HG03108 (cell line): ENCODE measurements at regions not wholly inside any gene's neighbourhood (a gene's known extent, or its start where the extent isn't known, plus 50 kb on each side); places are given as distances from the start of the nearest gene placed in this dataset.

ENCODE experiments used
- ATAC-seq: cut with Tn5 transposase; IDR thresholded peaks from one replicate; pipeline ENCODE4 v1.9.1; 2021; ENCODE audit warnings: moderate library complexity; ENCODE audit not compliant: unreplicated experiment

DNA sequence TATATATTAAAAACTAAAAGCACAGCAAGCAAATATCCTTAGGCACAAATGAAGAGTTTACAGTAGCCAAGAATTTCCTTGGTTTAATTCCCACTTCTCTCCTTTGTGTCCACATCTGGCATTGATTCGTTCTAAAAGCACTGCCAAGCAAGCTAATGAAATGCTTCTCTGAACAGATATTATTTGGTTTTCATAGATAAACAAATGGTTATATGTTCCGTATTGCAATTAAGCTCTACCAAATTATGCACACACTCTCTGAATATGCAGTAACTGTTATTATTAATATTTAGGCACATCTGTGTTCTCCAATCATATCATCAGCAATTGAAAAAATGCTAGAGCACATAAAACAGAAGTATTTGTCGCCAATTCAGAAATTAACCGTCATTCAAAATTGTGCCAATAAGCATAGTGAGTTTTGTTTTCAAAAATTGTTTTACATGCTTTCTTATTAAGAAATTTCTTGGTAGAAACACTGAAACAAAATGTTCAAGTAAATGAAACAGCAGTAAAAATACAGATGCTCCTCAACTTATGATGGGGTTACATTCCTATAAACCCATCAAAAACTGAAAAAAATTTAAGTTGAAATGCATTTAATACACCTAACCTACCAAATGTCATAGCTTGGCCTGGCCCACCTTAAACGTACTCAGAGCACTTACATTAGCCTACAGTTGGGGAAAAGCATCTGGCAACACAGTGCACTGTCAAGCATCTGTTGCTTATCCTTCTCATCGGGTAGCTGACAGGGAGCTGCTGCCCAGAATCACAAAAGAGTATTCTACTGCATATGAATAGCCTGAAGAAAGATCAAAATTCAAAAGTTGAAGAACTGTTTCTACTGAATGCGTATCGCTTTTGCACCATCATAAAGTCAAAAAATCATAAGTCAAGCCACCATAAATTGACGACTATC lies 2134.7 kb downstream of the PCDH9 start:
- no peak for ATAC-seq

DNA sequence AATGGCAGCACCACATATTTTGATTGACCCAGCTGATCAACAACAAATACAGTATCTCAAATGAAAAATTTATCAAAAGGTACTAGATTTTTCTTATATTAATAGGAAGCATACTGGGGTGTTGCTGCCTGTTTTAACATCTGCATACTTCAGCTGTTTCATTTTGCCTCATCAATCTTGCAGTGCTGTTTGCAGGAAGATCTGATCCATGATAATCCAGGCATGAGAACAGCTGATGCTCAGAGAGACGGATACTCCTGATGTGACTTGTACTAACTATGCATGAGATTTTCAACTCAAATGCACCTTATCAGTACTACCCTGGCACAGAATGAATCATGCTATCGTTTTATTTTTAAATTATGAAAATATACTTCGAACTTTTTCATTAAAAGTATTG lies 2136.8 kb downstream of the PCDH9 start:
- ATAC-seq, result no peak

DNA sequence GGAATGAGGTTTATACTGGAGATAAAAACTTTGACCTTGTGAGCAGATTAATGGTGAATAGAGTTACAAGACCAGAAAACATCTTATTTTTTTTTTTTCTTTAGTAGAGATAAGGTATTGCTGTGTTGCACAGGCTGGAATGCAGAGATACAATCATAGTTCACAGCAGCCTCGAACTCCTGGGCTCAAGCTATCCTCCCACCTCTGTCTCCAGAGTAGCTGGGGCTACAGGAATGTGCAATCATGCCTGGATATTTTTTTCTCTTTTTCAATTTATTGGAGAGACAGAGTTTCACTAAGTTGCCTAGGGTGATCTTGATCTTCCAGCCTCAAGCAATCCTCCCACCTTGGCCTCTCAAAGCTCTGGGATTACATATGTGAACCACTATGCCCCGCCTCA lies 2139.1 kb downstream of the PCDH9 start:
- ATAC-seq, result no peak

DNA sequence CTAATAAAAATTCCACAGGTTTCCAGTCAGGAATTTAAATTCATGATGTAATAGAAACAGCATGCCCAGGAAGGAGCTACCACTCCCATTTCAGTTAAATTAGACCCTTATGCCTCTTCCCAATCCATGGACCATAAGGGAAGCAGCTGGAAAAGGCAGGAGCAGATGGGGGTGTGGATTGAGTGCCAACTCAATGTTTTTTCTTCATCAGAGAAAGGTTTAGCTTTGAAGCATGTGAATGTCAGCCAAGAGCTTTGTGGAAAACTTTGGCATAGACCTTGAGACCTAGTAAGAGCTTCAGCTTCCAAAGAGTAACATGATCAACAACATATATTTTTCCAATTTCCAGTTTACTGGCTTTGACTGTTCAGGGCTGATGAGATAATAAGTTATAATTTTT lies 2139.9 kb downstream of the PCDH9 start:
- no peak for ATAC-seq

DNA sequence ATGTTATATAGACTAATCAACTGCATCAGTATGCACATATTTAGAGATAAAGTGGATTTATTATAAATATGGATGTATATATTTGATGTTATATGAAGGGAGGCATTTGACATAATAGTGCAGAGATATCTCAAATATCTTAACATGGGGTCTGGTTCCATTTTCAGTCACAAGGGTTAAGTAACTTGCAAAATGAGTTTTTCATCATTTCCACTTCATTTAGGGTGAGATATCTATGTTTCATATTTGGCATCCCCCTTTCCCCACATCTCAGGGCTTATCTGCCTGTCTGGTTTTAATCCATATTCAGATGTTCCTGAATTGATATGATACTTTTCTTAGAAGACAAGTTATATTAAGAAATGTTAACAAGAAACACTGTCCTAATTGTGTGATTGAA lies 2141.2 kb downstream of the PCDH9 start:
- ATAC-seq, result no peak

DNA sequence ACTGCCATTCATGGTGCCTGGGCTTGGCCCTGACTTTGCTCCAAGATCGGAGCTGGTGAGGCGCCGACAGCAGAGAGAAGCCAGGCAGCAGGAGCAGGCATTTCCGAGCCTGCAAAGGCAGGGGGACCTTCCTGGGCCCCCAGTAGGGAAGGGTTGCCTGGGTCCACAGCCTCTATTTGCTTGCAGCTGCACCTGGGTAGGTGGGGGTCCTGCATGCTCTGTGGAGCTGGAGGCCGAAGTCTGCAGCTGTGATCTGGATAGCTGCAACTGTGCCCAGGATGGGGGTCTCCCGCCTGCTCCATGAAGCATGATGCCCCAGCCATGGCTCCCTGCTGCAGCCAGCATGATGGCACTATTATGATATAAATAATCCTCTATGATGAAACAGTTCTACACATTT lies 2144.2 kb downstream of the PCDH9 start:
- no peak for ATAC-seq

DNA sequence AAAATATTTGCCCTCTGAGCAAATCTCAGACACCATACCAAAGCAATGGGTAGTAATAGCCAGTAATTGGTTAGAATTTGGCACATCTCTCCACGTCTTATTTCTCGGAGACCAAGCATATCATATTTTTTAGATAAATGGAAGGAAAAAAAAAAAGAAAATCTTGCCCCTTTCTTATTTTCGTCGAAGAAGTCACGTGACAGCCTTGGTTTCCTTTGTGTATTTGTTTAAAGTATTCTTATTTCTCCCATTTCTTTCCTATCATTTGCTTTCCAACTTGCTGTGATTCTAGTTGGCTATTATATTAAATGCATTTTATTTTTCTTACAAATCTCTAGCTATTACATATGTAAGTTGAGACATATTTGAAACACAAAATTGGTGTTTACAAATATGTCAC lies 2155.9 kb downstream of the PCDH9 start:
- no peak for ATAC-seq

DNA sequence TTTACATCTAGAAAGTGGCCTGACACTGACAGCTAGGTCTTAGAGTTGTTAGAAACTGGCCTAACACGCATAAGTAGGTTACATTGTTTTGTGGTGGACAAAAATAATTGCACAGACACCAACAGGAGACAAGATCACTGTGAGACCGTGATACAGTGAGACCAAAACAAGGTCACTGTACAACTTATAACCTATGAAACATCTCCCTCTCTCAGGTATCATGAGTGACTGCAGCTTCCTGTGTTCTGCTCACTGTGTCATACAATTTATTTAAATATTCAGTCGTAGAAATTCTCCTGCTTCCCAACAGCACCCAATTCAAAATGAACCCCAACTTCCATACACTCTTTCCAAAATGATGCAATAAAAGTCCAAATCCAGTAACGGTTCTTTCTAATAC lies 2165.2 kb downstream of the PCDH9 start:
- no peak for ATAC-seq

DNA sequence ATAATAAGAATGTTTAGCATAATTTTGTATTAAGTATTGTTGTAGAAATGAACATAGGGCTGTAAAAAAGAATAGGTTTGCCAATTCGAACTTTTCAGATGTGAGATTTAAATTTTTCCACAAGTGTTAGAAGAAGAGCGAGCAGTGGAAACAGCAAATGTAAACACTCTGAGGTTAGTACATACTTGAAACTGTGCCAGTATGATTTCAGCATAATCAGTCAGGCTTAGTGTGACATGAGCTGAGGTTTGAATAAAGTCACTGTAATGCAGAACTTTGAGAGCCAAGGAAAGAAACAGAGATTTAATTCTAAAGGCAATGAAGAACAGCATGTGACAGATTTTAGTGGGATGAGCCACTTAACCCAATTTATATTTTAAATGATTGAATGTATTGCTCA lies 2166.4 kb downstream of the PCDH9 start:
- ATAC-seq, result no peak

DNA sequence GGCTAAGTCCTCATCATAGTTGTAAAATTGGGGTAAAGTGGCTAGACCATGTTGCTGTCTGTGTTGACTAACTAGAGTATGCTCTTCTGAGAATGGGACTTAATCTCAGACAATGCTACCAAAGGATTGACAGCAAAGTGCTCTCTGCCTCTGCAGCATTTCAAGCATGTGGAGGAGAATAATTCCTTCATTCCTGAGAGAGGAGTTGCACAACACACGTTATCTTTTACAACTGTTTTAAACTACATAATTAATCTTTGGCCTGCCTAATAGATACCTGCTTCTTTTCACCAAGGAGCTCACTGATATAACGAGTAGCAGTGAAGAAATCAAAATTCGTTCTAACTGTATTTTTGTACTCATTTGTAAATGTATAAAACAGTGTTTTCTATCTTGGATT lies 2172.2 kb downstream of the PCDH9 start:
- ATAC-seq, result no peak

DNA sequence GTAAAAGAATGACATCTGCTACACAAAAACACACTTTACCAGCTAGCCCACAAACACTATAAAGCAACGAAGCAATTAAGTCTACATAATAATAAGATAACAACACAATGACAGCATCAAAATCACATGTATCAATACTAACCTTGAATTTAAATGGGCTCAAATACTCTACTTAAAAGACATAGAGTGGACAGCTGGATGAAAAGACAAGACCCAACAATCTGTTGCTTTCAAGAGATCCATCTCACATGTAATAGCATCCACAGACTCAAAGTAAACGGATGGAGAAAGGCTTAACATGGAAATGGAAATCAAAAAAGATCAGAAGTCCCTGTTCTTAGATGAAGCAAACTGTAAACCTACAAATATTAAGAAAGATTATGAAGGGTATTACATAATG lies 2175.9 kb downstream of the PCDH9 start:
- ATAC-seq, result no peak

DNA sequence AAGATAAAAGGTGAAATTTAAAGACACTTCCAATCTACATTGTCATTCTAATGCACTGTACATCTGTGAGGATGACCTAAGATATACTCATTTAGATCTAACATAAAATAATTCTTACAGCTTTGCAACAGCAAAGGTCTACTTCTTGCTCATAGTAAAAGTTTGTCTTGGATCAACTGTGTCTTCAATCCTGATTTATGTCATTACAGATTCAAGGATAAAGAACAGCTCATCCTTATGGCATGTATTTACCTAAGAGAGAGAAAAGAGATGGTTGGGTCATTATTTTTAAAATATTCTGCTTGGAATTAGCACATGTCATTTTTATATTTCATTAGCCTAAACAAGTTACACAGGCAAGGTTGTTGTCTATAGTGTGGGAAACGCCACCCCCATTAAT lies 2193.1 kb downstream of the PCDH9 start:
- no peak for ATAC-seq

DNA sequence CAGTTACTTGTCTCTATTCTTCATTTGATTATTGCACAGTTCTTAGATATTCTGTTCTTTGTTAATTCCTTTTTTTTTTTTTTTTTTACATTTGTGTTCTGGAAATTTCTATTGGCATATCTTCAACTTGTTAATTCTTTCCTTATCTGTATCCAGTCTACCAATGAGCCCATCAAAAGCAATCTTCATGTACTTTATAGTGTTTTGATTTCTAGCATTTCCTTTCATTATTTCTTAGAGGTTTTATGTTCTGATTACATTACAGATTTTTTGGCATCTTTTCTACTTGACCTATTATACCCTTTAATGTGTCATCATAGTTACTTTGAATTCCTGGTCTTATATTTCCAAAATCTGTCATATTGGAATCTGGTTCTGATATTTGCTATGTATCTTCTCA lies 2194.8 kb downstream of the PCDH9 start:
- no peak for ATAC-seq

DNA sequence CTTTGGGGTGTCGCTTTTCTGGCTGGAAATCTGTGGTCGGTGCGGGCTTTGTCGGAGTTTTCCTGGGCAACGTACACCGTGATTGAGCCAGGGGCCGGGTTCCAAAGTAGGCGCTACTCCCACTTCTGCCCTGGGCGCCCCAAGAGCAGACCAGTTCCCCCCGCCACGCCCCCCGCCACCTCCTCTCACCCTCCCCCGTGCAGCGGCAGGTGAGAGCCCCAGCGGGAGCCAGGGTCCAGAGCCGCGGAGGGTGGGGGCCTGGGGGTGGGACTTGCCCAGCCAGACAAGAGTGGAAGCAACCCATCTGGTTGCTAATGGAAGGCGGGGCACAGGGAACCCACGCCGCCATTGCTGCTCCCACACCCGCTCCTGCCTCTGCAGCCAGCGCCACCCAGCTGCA lies 2195.9 kb downstream of the PCDH9 start:
- no peak for ATAC-seq

DNA sequence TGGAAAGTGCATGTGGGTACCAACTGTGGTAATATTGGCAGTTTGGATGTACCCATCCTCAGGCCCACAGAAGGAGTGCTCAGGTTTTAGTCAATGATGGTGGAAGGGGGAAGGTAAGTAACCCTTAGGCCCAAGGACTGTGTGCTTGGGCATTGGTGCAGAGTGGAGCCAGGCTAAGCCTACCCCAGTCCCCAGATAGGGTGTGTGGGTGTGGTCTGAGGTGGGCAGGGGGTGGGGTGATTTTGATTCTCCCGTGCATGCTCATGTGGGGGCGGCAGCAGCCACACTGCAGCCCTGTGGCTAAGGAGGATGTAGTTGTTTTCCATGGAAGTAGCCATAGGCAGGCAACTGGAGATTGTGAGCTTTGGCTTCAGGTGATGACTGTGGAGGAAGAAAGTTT lies 2197.3 kb downstream of the PCDH9 start:
- ATAC-seq, result no peak

DNA sequence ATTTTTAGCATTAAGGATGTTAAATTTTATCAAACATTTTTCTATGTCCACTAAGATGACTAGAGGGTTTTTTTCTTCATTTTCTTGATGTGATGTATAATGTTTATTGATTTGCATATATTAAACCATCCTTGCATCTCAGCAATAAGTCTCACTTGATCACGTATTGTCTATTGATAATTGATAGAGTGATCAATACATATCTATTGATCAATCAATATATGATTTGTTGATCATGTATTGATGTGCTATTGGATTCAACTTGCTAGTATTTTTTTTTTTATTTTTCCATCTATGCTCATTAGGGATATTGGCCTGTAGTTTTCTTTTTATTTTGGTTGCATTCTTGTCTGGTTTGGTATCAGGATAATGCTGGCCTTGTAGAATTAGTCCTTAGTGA lies 2202.0 kb downstream of the PCDH9 start:
- no peak for ATAC-seq

DNA sequence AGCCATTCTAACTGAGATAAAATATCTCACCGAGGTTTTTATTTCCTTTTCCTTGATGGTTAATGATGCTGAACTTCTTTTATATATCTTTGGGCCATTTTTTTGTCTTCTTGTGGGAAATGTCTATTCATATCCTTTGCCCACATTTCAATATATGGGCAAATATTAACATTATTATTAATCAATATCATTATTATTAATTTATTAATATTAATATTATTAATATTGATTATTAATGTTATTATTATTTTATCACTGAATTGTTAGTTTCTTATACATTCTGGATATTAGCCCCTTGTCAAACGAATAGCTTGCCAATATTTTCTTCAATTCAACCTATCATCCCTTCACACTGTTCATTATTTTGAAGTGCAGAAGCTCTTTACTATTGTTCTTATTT lies 2203.6 kb downstream of the PCDH9 start:
- no peak for ATAC-seq

DNA sequence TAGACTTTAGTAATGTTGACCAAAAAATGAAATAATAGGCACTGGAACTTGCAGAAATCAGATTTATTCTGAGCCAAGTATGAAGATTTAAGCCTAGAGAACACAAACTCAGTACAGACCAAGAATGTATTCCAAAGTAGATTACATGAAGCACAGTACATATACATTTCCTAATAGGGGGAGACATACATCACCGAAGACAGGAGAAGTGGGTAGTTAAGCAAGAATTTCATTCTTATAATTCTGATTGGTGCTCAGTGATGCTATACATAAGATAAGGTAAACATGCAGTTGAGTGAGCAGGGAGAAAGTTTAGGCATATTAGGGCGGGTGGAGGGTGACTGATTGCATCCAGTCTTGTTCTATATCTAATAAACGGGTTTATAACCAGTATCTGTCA lies 2218.8 kb downstream of the PCDH9 start:
- ATAC-seq, result no peak

DNA sequence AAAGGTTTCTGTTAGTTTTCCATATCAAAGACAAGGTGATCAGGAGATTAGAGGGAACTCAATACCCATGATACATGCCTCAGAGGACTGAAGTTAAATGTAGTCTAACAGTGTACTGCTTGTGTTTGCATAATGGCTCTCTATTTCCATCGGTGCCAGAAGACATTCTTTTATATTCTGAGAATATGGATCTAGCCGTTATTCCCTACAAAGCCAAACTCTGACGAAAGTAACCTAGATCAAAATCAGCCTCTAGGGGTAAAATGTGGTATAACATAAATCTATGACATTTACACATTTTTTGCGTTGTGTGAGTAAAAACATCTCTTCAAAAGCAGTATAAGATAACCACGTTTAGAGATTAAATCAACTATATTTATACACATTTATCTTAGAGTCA lies 2232.7 kb downstream of the PCDH9 start:
- no peak for ATAC-seq

DNA sequence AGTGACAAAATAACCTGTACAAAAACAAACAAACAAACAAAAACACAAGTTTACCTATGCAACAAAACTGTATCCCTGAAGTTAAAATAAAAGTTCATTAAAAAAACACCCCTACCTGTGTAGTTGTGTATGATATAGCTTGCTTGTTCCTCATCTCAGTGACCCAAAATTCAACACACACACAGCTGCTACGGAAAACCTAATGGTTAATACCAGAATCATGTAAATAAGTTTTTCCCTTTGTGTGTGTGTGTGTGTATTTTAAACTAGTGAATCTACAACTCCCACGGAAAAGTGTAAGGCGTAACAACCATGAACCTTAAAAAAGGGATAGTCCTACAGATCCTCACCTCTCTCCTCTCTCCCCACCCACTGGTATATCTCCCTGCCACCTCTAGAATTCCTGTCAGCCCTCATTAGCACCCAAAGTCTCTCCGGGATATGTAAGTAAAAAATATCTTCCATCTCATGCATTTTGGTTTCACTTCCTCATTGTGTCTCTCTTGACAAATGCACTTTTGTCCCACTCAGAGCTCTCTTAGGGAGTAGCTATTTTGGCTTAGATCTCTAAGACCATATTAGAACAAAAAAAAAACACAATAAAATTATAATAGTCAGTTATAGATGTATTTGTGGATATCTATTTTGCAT lies 2236.5 kb downstream of the PCDH9 start:
- ATAC-seq, result no peak

DNA sequence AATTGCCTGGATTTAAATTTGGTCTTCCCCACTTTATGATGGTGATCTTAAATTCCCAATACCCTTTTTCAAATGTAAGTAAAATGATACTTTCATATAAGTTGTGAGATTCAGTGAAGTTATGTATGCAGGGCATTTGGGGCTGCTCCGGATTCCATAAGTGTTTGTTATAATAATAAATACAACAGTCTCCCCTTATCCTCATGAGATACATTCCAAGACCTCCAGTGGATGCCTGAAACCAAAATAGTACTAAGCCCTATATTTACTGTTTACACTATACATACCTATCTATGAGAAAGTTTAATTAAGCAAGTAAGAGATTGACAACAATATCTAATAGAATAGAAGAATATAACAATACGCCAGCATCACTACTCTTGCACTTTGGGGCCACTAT lies 2237.8 kb downstream of the PCDH9 start:
- no peak for ATAC-seq

DNA sequence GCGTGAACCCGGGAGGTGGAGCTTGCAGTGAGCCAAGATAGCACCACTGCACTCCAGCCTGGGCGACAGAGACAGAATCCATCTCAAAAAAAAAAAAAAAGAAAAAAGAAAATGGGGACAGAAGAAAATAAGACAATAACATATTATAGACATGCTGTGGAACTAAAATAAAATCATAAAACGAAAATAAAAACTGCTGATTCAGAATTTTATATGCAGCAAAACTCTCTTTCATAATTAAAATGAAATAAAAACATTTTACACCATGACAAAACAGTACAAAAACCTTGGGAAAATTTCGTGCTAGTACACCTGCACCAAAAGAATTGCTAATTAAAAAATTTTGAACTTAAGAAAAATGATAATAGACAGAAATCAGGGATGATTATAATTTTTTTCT lies 2245.1 kb downstream of the PCDH9 start:
- no peak for ATAC-seq

DNA sequence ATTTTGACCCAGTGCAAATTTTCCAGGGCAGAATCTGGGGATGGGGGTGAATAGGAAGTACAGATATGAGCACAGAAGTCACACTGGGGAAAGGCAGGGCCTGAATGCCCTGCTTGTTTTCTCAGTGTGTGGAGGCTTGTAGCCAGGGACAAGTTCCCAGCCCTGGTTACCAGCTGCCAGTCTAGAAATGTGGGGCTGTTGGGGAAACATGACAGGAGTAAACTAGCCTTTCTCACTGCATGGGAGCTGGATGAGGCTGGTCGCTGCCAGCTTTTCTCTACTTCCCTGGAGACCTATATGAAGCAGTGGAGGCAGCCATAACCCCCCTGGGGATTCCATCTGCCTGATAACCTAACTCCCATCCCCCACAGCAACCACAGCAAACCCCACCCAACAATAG lies 2267.7 kb downstream of the PCDH9 start:
- no peak for ATAC-seq
